ENCODE measurements at regions not wholly inside any gene's neighbourhood (a gene's known extent, or its start where the extent isn't known, plus 50 kb on each side); places are given as distances from the start of the nearest gene placed in this dataset.

- TF ChIP-seq, protein P1, sequence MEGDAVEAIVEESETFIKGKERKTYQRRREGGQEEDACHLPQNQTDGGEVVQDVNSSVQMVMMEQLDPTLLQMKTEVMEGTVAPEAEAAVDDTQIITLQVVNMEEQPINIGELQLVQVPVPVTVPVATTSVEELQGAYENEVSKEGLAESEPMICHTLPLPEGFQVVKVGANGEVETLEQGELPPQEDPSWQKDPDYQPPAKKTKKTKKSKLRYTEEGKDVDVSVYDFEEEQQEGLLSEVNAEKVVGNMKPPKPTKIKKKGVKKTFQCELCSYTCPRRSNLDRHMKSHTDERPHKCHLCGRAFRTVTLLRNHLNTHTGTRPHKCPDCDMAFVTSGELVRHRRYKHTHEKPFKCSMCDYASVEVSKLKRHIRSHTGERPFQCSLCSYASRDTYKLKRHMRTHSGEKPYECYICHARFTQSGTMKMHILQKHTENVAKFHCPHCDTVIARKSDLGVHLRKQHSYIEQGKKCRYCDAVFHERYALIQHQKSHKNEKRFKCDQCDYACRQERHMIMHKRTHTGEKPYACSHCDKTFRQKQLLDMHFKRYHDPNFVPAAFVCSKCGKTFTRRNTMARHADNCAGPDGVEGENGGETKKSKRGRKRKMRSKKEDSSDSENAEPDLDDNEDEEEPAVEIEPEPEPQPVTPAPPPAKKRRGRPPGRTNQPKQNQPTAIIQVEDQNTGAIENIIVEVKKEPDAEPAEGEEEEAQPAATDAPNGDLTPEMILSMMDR (IDR thresholded peaks at IDR 0.05; ENCODE audit: low read length), result no peak
- no peak for TF ChIP-seq EZH2 (optimal IDR thresholded peaks at IDR 0.05; ENCODE audit: low read depth, low read length)
These were observed 309.9 kb downstream of the ZSWIM6 start for GRCh38 chr5:61641748-61642565.
